ENCODE measurements at regions not wholly inside any gene's neighbourhood (a gene's known extent, or its start where the extent isn't known, plus 50 kb on each side); places are given as distances from the start of the nearest gene placed in this dataset.

GRCh38 chr1:38507563-38507962 lies 352.0 kb downstream of the RRAGC start:
- TF ChIP-seq CTCF (IDR thresholded peaks at IDR 0.05; ENCODE audit: insufficient read depth, low read length, poor library complexity, severe bottlenecking) (no peak), EZH2phosphoT487 (conservative IDR thresholded peaks at IDR 0.05; ENCODE audit: low read length) (no peak)
